ENCODE measurements at regions not wholly inside any gene's neighbourhood (a gene's known extent, or its start where the extent isn't known, plus 50 kb on each side); places are given as distances from the start of the nearest gene placed in this dataset.
A peak's percentile ranks its signal among the peaks of the same experiment; 100 is the strongest.

GRCh38 chr9:86713470-86713869 lies 233.8 kb downstream of the GAS1 start:
- Histone ChIP-seq H3K4me3 (ENCODE audit: low read depth in 2 of 2, low read length in 1 of 2) (no peak overlapping the region), H3K9me3 (no peaks in the 10 kb centered on the region), H3K4me1 (ENCODE audit: control insufficient read depth in 1 of 2, insufficient read depth in 2 of 2, low read depth in 1 of 2, low read length in 1 of 2) (peaks cover 4 to 11% of the 10 kb centered on the region in 2 experiments; a peak in 3 of 4 replicates), H3F3A (replicated peaks; ENCODE audit: insufficient read depth) (peaks cover 7% of the 10 kb centered on the region), H3K36me3 (replicated peaks in 1 of 2; ENCODE audit: control insufficient read depth in 1 of 2, insufficient read depth in 2 of 2, low read length in 1 of 2) (no peaks in the 10 kb centered on the region), H3K4me2 (peak overlapping the region; percentile 42; the same call in 1 of the 2 replicates), H3K27me3 (ENCODE audit: insufficient read depth) (no peaks in the 10 kb centered on the region), H3K27ac (ENCODE audit: low read depth in 2 of 2, low read length in 1 of 2) (peak overlapping the region; percentile 39 to 77; a peak in 3 of 4 replicates), H4K20me1 (ENCODE audit: insufficient read depth) (no peaks in the 10 kb centered on the region), H2AFZ (ENCODE audit: low read depth) (no peak overlapping the region), H3K79me2 (ENCODE audit: insufficient read depth) (no peaks in the 10 kb centered on the region), H3K9me2 (no peaks in the 10 kb centered on the region), H3K9ac (no peak overlapping the region)
- no peak for DNase-seq
- POLR2A ChIA-PET = no interaction called here
- CTCF ChIA-PET = no interaction called here
- WGBS (ENCODE audit: low lambda C conversion rate) = 68% methylated on average over 2 of the region's 2 CpGs
- TF ChIP-seq JUND (IDR thresholded peaks at IDR 0.05) (0 out of 2 replicates have a peak, but pooled peaks have one; percentile 25), FOSL2 (IDR thresholded peaks at IDR 0.05; ENCODE audit: borderline replicate concordance, low read depth) (peak; percentile 66; the same call in 1 of the 2 replicates), NFIC (IDR thresholded peaks at IDR 0.05; ENCODE audit: borderline replicate concordance) (no peak)

GRCh38 chr9:86708918-86709835 lies 238.1 kb downstream of the GAS1 start:
- Histone ChIP-seq H3K36me3 (replicated peaks in 1 of 2; ENCODE audit: control insufficient read depth in 1 of 2, insufficient read depth in 2 of 2, low read length in 1 of 2) (no peaks in the 10 kb centered on the region), H3K4me2 (no peak overlapping the region), H3K4me3 (ENCODE audit: low read depth in 2 of 2, low read length in 1 of 2) (no peak overlapping the region), H4K20me1 (ENCODE audit: insufficient read depth) (no peaks in the 10 kb centered on the region), H3K27me3 (ENCODE audit: insufficient read depth) (no peaks in the 10 kb centered on the region), H3F3A (replicated peaks; ENCODE audit: insufficient read depth) (peaks cover 7% of the 10 kb centered on the region), H2AFZ (ENCODE audit: low read depth) (no peak overlapping the region), H3K4me1 (ENCODE audit: control insufficient read depth in 1 of 2, insufficient read depth in 2 of 2, low read depth in 1 of 2, low read length in 1 of 2) (peaks cover 4 to 6% of the 10 kb centered on the region in 2 experiments; a peak in 3 of 4 replicates), H3K9ac (no peak overlapping the region), H3K79me2 (ENCODE audit: insufficient read depth) (no peaks in the 10 kb centered on the region), H3K9me2 (no peaks in the 10 kb centered on the region), H3K9me3 (no peaks in the 10 kb centered on the region), H3K27ac (ENCODE audit: low read depth in 2 of 2, low read length in 1 of 2) (no peak overlapping the region)
- ChIA-PET POLR2A (no interaction called here), CTCF (no interaction called here)
- 84% methylated on average over 9 of the region's 9 CpGs for WGBS (ENCODE audit: low lambda C conversion rate)
- TF ChIP-seq RFX5 (IDR thresholded peaks at IDR 0.05; ENCODE audit: low read length) (no peak), IRF3 (IDR thresholded peaks at IDR 0.05; ENCODE audit: low read depth, low read length) (no peak), YY1 (IDR thresholded peaks at IDR 0.05; ENCODE audit: low read depth) (no peak), EP300 (IDR thresholded peaks at IDR 0.05; ENCODE audit: borderline replicate concordance in 1 of 2, low read depth in 1 of 2, low read length in 1 of 2) (no peak), CHD2 (IDR thresholded peaks at IDR 0.05; ENCODE audit: low read length, partially characterized antibody) (no peak), NFIC (IDR thresholded peaks at IDR 0.05; ENCODE audit: borderline replicate concordance) (no peak), JUND (IDR thresholded peaks at IDR 0.05) (no peak)
- DNase-seq = no peak

DNA sequence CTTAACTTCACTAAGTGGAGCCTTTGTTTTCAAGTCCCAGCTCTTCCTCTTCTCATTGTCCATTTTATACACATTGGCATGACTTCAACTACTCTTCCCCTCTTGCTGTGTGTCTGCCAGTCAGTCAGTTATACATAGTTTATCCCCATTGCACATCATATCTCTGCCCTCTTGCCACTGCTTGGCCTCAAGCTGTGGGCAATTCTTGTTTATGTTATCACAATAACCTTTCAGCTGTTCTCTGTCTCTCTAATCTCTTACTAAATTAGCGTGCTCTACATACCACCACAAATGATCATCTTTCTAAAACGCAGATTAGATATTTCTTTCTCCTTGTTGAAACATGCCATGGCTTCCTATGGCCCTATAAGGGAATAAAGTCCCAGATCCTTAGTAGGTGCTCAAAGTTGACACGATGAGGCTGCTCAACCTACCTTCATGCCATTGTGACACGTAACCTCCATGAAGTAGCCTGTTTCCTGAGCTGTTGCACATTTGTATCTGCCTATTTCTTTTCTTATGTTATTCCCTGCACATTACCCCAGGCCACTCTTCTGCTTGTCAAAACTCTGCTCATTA lies 239.3 kb downstream of the GAS1 start:
- no peaks in the 10 kb centered on the region for H4K20me1 ChIP-seq (ENCODE audit: insufficient read depth)
- no peaks in the 10 kb centered on the region for H3K27me3 ChIP-seq (ENCODE audit: insufficient read depth)
- H3F3A ChIP-seq (replicated peaks; ENCODE audit: insufficient read depth) = no peaks in the 10 kb centered on the region
- TF ChIP-seq RXRA (IDR thresholded peaks at IDR 0.05; ENCODE audit: borderline replicate concordance, low read depth) (no peak), RAD21 (IDR thresholded peaks at IDR 0.05; ENCODE audit: low read length) (no peak), FOSL2 (IDR thresholded peaks at IDR 0.05; ENCODE audit: borderline replicate concordance, low read depth) (no peak), GATA2 (CRISPR knock-in tag; IDR thresholded peaks at IDR 0.05) (no peak), EZH2phosphoT487 (IDR thresholded peaks at IDR 0.05; ENCODE audit: borderline replicate concordance, low read depth) (no peak), GABPA (IDR thresholded peaks at IDR 0.05; ENCODE audit: low read depth) (no peak), TAF1 (IDR thresholded peaks at IDR 0.05; ENCODE audit: borderline replicate concordance, low read depth, low read length) (no peak)
- TF ChIP-seq, protein P1, sequence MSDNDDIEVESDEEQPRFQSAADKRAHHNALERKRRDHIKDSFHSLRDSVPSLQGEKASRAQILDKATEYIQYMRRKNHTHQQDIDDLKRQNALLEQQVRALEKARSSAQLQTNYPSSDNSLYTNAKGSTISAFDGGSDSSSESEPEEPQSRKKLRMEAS (IDR thresholded peaks at IDR 0.05; ENCODE audit: low read depth) = no peak
- ChIA-PET CTCF (no interaction called here), POLR2A (no interaction called here)
- H2AFZ ChIP-seq (ENCODE audit: low read depth) = no peak overlapping the region
- no peaks in the 10 kb centered on the region for H3K79me2 ChIP-seq (ENCODE audit: insufficient read depth)
- H3K9me3 ChIP-seq = no peaks in the 10 kb centered on the region
- peaks cover 0 to 2% of the 10 kb centered on the region in 2 experiments; a peak in 1 of 4 replicates for H3K4me1 ChIP-seq (ENCODE audit: control insufficient read depth in 1 of 2, insufficient read depth in 2 of 2, low read depth in 1 of 2, low read length in 1 of 2)
- no peak for DNase-seq
- H3K4me2 ChIP-seq = no peak overlapping the region
- H3K4me3 ChIP-seq (ENCODE audit: low read depth in 2 of 2, low read length in 1 of 2) = no peak overlapping the region
- no peaks in the 10 kb centered on the region for H3K36me3 ChIP-seq (replicated peaks in 1 of 2; ENCODE audit: control insufficient read depth in 1 of 2, insufficient read depth in 2 of 2, low read length in 1 of 2)
- no peak overlapping the region for H3K27ac ChIP-seq (ENCODE audit: low read depth in 2 of 2, low read length in 1 of 2)
- H3K9me2 ChIP-seq = no peaks in the 10 kb centered on the region
- no peak overlapping the region for H3K9ac ChIP-seq
- WGBS (ENCODE audit: low lambda C conversion rate) = 81% methylated on average over 4 of the region's 4 CpGs

Measured in SK-N-SH (cell line).